Natural killer cell treated with Interleukin-12 subunit alpha and Interleukin-12 subunit beta and Interleukin-15 and Interleukin-18, amount 100 ng/mL, for 72 hours (primary cell): ENCODE measurements at regions not wholly inside any gene's neighbourhood (a gene's known extent, or its start where the extent isn't known, plus 50 kb on each side); places are given as distances from the start of the nearest gene placed in this dataset.
"Not testable (repeated sequence)": the region's sequence is repeated elsewhere in the genome, so short reads cannot be mapped to it uniquely, and the experiment has no call there.

ENCODE experiments used
- ATAC-seq, 2 donors: fragments of 150-1000 bp; cut with Tn5 transposase in 1 of 2; sonication (Bioruptor Pico), chemical (Tn5 transposase) in 1 of 2; 2 replicates each; pipeline ENCODE4 v1.10.0; 2021
- DNase-seq: peaks from one replicate; pipeline ENCODE4 v3.0.0; 2022; ENCODE audit warnings: low spot score
- H3K27ac Mint-ChIP-seq, 2 donors: 1 replicate in 1 of 2; 2 replicates in 1 of 2; pipeline ENCODE4 v1.8.0; 2022; ENCODE audit warnings: mixed read lengths in 2 of 2, mild to moderate bottlenecking in 1 of 2, moderate library complexity in 1 of 2
- H3K27me3 Mint-ChIP-seq, 2 donors: 1 replicate in 1 of 2; 2 replicates in 1 of 2; pipeline ENCODE4 v1.8.0; 2022; ENCODE audit warnings: mixed read lengths in 2 of 2
- H3K36me3 Mint-ChIP-seq: one replicate; pipeline ENCODE4 v1.8.0; 2022; ENCODE audit warnings: mixed read lengths
- H3K4me1 Mint-ChIP-seq, 2 donors: 1 replicate in 1 of 2; 2 replicates in 1 of 2; pipeline ENCODE4 v1.8.0; 2022; ENCODE audit warnings: low read depth in 2 of 2, mixed read lengths in 2 of 2, mild to moderate bottlenecking in 1 of 2
- H3K4me3 Mint-ChIP-seq: one replicate; pipeline ENCODE4 v1.8.0; 2022; ENCODE audit warnings: mixed read lengths
- H3K9me3 Mint-ChIP-seq: 2 replicates; pipeline ENCODE4 v1.8.0; 2022; ENCODE audit warnings: mixed read lengths

GRCh38 chr12:56872366-56872765, 61.8 kb downstream of the SDR9C7 start:
- Mint-ChIP-seq H3K27ac (no peak overlapping the region), H3K27me3 (peaks cover 20 to 24% of the 10 kb centered on the region in 2 donors), H3K36me3 (peaks cover 4% of the 10 kb centered on the region), H3K4me1 (no peaks in the 10 kb centered on the region), H3K4me3 (no peak overlapping the region), H3K9me3 (no peaks in the 10 kb centered on the region)
- DNase-seq (no peak), ATAC-seq (no peak)

DNA sequence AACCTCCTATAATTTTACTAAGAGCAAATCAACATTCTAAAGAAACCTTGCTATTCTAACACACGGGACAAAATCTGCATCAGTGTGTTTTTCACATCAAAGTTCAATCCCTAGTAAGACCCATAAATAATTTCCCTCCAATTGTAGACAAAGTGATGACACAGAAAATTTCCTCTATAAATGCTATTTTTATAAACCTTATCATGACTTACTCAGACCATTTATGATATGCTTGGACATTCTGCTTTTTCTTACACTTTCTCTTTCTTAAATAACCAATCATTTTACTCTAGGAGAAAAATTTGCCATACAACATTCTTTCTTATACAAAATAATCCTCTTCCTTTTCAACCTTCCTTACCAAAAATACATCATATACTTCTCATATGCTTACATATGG, 67.0 kb downstream of the SDR9C7 start:
- Mint-ChIP-seq H3K27me3 (peaks cover 19 to 22% of the 10 kb centered on the region in 2 donors), H3K36me3 (peaks cover 38% of the 10 kb centered on the region)

DNA sequence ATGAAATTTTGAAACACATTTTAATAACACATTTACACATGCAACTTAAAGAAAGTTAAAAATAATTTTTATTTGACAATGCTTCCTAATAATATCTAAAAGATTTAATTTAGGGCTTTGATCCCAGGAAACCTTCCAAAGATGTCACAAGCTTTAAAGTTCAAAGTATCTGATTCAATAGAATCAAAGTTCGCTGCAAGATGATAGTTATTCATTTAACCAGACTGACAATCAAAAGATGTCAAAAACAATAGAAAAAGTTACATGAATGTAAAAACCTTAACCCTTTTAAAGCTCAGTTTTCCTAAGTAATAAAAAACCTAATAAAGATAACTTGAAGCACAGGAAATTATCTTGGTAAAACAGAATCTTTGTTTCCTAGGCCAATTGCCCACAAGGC, 67.7 kb downstream of the SDR9C7 start:
- peaks cover 20 to 22% of the 10 kb centered on the region in 2 donors for H3K27me3 Mint-ChIP-seq
- H3K36me3 Mint-ChIP-seq, result peaks cover 39% of the 10 kb centered on the region
- H3K4me3 Mint-ChIP-seq, result no peak overlapping the region
- DNase-seq (no peak), ATAC-seq (no peak)
- no peaks in the 10 kb centered on the region for H3K4me1 Mint-ChIP-seq
- H3K9me3 Mint-ChIP-seq, result peaks cover 20% of the 10 kb centered on the region
- H3K27ac Mint-ChIP-seq, result no peak overlapping the region

More for the DNA sequence above, 67.0 kb downstream of the SDR9C7 start:
- Mint-ChIP-seq H3K4me3 (no peak overlapping the region), H3K9me3 (peaks cover 18% of the 10 kb centered on the region), H3K27ac (no peak overlapping the region), H3K4me1 (no peaks in the 10 kb centered on the region)
- no peak for ATAC-seq
- no peak for DNase-seq

DNA sequence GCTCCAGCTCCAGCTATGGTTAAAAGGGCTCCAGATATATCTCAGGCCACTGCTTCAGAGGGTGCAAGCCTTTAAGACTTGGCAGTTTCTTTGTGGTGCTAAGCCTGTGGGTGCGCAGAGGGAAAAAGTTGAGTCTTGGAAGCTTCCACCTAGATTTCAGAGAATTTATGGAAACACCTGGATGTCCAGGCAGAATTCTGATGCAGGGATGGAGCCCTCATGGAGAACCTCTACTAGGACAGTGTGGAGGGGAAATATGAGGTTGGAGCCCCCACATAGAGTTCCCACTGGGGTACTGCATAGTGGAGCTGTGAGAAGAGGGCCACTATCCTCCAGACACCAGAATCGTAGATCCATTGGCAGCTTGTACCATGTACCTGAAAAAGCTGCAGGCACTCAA, 69.9 kb downstream of the SDR9C7 start:
- peaks cover 17 to 26% of the 10 kb centered on the region in 2 donors for H3K27me3 Mint-ChIP-seq

DNA sequence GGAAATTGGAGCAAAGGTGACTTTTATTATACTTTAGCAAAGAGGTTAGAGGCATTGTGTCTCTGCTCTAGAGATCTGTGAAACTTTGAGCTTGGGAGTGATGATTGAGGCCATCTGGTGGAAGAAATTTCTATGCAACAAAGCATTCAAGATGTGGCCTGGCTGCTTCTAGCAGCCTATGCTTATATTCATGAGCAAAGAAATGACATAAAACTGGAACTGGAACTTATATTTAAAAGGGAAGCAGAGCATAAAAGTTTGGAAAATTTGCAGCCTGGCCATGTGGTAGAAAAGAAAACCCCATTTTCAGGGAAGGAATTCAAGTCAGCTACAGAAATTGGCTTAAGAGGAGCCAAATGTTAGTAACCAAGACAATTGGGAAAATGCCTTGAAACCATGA, 70.4 kb downstream of the SDR9C7 start:
- H3K9me3 Mint-ChIP-seq, result peaks cover 23% of the 10 kb centered on the region
- peaks cover 39% of the 10 kb centered on the region for H3K36me3 Mint-ChIP-seq
- H3K27me3 Mint-ChIP-seq, result peaks cover 17 to 25% of the 10 kb centered on the region in 2 donors
- no peak overlapping the region for H3K27ac Mint-ChIP-seq
- H3K4me3 Mint-ChIP-seq, result no peak overlapping the region
- DNase-seq (no peak), ATAC-seq (no peak)
- no peaks in the 10 kb centered on the region for H3K4me1 Mint-ChIP-seq

More for the DNA sequence above, 69.9 kb downstream of the SDR9C7 start:
- ATAC-seq (no peak), DNase-seq (no peak)
- Mint-ChIP-seq H3K4me3 (no peak overlapping the region), H3K27ac (no peak overlapping the region), H3K9me3 (peaks cover 23% of the 10 kb centered on the region), H3K36me3 (peaks cover 39% of the 10 kb centered on the region), H3K4me1 (no peaks in the 10 kb centered on the region)

DNA sequence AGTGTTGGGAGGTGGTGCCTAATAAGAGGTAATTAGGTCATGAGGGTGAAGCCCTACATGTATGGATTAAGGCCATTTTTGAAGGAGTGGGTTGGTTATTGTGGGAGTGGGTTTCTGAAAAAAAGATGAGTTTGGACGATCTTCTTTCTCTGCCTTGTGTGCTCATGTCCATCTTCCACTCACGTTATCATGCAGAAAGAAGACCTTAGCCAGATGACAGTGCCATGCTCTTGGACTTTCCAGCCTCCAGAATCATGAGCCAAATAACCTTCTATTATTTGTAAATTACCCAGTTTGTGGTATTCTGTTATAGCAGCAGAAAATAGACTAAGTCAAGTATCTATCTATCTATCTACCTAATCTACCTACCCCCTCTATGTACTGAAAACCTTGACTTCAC, 71.9 kb downstream of the SDR9C7 start:
- H3K36me3 Mint-ChIP-seq, result peaks cover 35% of the 10 kb centered on the region
- H3K27ac Mint-ChIP-seq, result no peak overlapping the region
- H3K9me3 Mint-ChIP-seq, result peaks cover 23% of the 10 kb centered on the region
- no peak for DNase-seq
- no peak for ATAC-seq
- peaks cover 13 to 20% of the 10 kb centered on the region in 2 donors for H3K27me3 Mint-ChIP-seq
- H3K4me1 Mint-ChIP-seq, result no peaks in the 10 kb centered on the region
- H3K4me3 Mint-ChIP-seq, result no peak overlapping the region

GRCh38 chr12:56853392-56853978, 80.7 kb downstream of the SDR9C7 start:
- H3K27me3 Mint-ChIP-seq, result peaks cover 19 to 44% of the 10 kb centered on the region in 2 donors

GRCh38 chr12:56851462-56851861, 82.7 kb downstream of the SDR9C7 start:
- DNase-seq, result no peak
- H3K9me3 Mint-ChIP-seq, result peaks cover 5% of the 10 kb centered on the region
- peaks cover 6% of the 10 kb centered on the region for H3K36me3 Mint-ChIP-seq
- H3K4me3 Mint-ChIP-seq, result no peak overlapping the region
- peaks cover 13 to 35% of the 10 kb centered on the region in 2 donors for H3K27me3 Mint-ChIP-seq
- ATAC-seq, result no peak
- no peaks in the 10 kb centered on the region for H3K4me1 Mint-ChIP-seq
- no peak overlapping the region for H3K27ac Mint-ChIP-seq

More at GRCh38 chr12:56853392-56853978, 80.7 kb downstream of the SDR9C7 start:
- not testable (repeated sequence) for ATAC-seq, H3K9me3 Mint-ChIP-seq, H3K4me1 Mint-ChIP-seq, H3K27ac Mint-ChIP-seq, H3K4me3 Mint-ChIP-seq, H3K36me3 Mint-ChIP-seq, DNase-seq

DNA sequence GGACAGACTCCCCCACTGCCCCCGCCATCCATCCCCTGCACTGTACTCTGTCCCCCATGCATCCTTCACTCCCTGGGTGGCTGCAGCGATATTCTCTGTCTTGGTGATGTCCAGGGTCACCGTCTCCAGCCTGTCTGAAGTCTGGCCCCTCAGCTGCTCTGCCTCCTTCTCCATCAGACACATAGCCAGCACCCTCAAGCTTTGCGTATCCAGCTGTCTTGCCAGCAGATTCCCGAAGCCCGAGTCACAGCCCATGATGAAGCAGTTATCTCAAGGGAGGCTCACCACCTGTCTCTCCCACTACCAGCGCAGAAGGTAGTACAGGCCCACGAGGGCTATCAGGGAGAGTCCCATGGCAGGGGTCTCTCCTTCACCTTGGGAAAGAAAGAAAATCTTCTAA, 77.8 kb downstream of the HSD17B6 start:
- DNase-seq (no peak), ATAC-seq (no peak)
- Mint-ChIP-seq H3K4me1 (peaks cover 8 to 11% of the 10 kb centered on the region in 2 donors), H3K27me3 (peaks cover 17 to 25% of the 10 kb centered on the region in 2 donors), H3K4me3 (no peak overlapping the region), H3K36me3 (no peaks in the 10 kb centered on the region), H3K9me3 (no peaks in the 10 kb centered on the region), H3K27ac (no peak overlapping the region)

- Mint-ChIP-seq H3K4me1 (peaks cover 8 to 11% of the 10 kb centered on the region in 2 donors), H3K4me3 (no peak overlapping the region), H3K27ac (no peak overlapping the region), H3K9me3 (no peaks in the 10 kb centered on the region), H3K27me3 (peaks cover 11 to 18% of the 10 kb centered on the region in 2 donors), H3K36me3 (no peaks in the 10 kb centered on the region)
- DNase-seq, result no peak
- peak in 1 of 2 donors; percentile 52 for ATAC-seq
Measured at GRCh38 chr12:56839915-56840325, 76.8 kb downstream of the HSD17B6 start.

GRCh38 chr12:56839489-56839848, 76.3 kb downstream of the HSD17B6 start:
- no peaks in the 10 kb centered on the region for H3K36me3 Mint-ChIP-seq
- H3K27ac Mint-ChIP-seq, result no peak overlapping the region
- peaks cover 11 to 17% of the 10 kb centered on the region in 2 donors for H3K27me3 Mint-ChIP-seq
- DNase-seq (no peak), ATAC-seq (no peak)
- no peak overlapping the region for H3K4me3 Mint-ChIP-seq
- peaks cover 8 to 11% of the 10 kb centered on the region in 2 donors for H3K4me1 Mint-ChIP-seq
- H3K9me3 Mint-ChIP-seq, result no peaks in the 10 kb centered on the region

- H3K36me3 Mint-ChIP-seq, result no peaks in the 10 kb centered on the region
- no peaks in the 10 kb centered on the region for H3K9me3 Mint-ChIP-seq
- peaks cover 11 to 17% of the 10 kb centered on the region in 2 donors for H3K27me3 Mint-ChIP-seq
- ATAC-seq (no peak), DNase-seq (no peak)
- no peak overlapping the region for H3K4me3 Mint-ChIP-seq
- no peak overlapping the region for H3K27ac Mint-ChIP-seq
- H3K4me1 Mint-ChIP-seq, result peaks cover 8 to 11% of the 10 kb centered on the region in 2 donors
Measured at GRCh38 chr12:56838621-56839488, 75.7 kb downstream of the HSD17B6 start.
